Retinal pigment epithelial cell (primary cell): ENCODE measurements at regions not wholly inside any gene's neighbourhood (a gene's known extent, or its start where the extent isn't known, plus 50 kb on each side); places are given as distances from the start of the nearest gene placed in this dataset.

Experiments
- DNase-seq: peaks from one replicate; pipeline ENCODE4 v3.0.0-alpha.2; 2010; ENCODE audit warnings: low read depth
- H3K4me3 ChIP-seq: 2 replicates; pipeline ENCODE4 v1.5.1; 2011; ENCODE audit warnings: mild to moderate bottlenecking, low read length, control low read depth, moderate library complexity
- CTCF ChIP-seq: conservative IDR thresholded peaks from 2 replicates; pipeline ENCODE4 v1.5.1; 2011; ENCODE audit warnings: low read depth, low read length, control low read depth, inconsistent platforms

- H3K4me3 ChIP-seq, result no peak overlapping the region
- DNase-seq, result no peak
- no peak for TF ChIP-seq CTCF
Measured at GRCh38 chr9:73014011-73014410, 61.2 kb upstream of the ALDH1A1 start.

- DNase-seq, result no peak
- H3K4me3 ChIP-seq, result no peak overlapping the region
- TF ChIP-seq CTCF, result no peak
Measured at GRCh38 chr9:73011956-73012355, 59.1 kb upstream of the ALDH1A1 start.

GRCh38 chr9:73011181-73011750 lies 58.4 kb upstream of the ALDH1A1 start:
- DNase-seq, result no peak
- no peak overlapping the region for H3K4me3 ChIP-seq
- no peak for TF ChIP-seq CTCF

- no peak overlapping the region for H3K4me3 ChIP-seq
- TF ChIP-seq CTCF, result no peak
- DNase-seq, result no peak
Measured at GRCh38 chr9:73009649-73010288, 56.9 kb upstream of the ALDH1A1 start.

- TF ChIP-seq CTCF, result no peak
- DNase-seq, result no peak
Measured at GRCh38 chr9:73007966-73008672, 55.3 kb upstream of the ALDH1A1 start.

GRCh38 chr9:73006986-73007385 lies 54.1 kb upstream of the ALDH1A1 start:
- TF ChIP-seq CTCF, result no peak
- DNase-seq, result no peak
- no peak overlapping the region for H3K4me3 ChIP-seq

More at GRCh38 chr9:73007966-73008672, 55.3 kb upstream of the ALDH1A1 start:
- H3K4me3 ChIP-seq, result no peak overlapping the region
